H9 (cell line): ENCODE measurements at regions not wholly inside any gene's neighbourhood (a gene's known extent, or its start where the extent isn't known, plus 50 kb on each side); places are given as distances from the start of the nearest gene placed in this dataset.

Source experiments
- DNase-seq: peaks from one replicate; pipeline ENCODE4 v3.0.0-alpha.2; 2017
- H2AFZ ChIP-seq: one replicate; pipeline ENCODE4 v1.6.1; 2013; ENCODE audit warnings: mild to moderate bottlenecking, low read length, control low read depth, moderate library complexity
- H2AK5ac ChIP-seq: 2 replicates; pipeline ENCODE4 v1.6.1; 2013; ENCODE audit warnings: low read length, control low read depth, mixed read lengths; ENCODE audit not compliant: insufficient read length
- H2BK120ac ChIP-seq: one replicate; pipeline ENCODE4 v1.6.1; 2013; ENCODE audit warnings: low read depth, mild to moderate bottlenecking, low read length, control low read depth, inconsistent platforms; ENCODE audit not compliant: poor library complexity, severe bottlenecking
- H2BK12ac ChIP-seq: 2 replicates; pipeline ENCODE4 v1.6.1; 2013; ENCODE audit warnings: low read length, control low read depth, mixed read lengths, low read depth; ENCODE audit not compliant: insufficient read length
- H2BK15ac ChIP-seq: 2 replicates; pipeline ENCODE4 v1.6.1; 2013; ENCODE audit warnings: low read depth, low read length, control low read depth
- H2BK20ac ChIP-seq: one replicate; pipeline ENCODE4 v1.6.1; 2013; ENCODE audit warnings: low read depth, mild to moderate bottlenecking, low read length, control low read depth, inconsistent platforms; ENCODE audit not compliant: poor library complexity, severe bottlenecking
- H2BK5ac ChIP-seq: 2 replicates; pipeline ENCODE4 v1.6.1; 2013; ENCODE audit warnings: low read length, control low read depth, mixed read lengths; ENCODE audit not compliant: insufficient read length
- H3K14ac ChIP-seq: 2 replicates; pipeline ENCODE4 v1.6.1; 2013; ENCODE audit warnings: low read length, control low read depth; ENCODE audit not compliant: insufficient read depth
- H3K18ac ChIP-seq: 2 replicates; pipeline ENCODE4 v1.6.1; 2013; ENCODE audit warnings: low read depth, mild to moderate bottlenecking, mixed read lengths, low read length, control low read depth; ENCODE audit not compliant: insufficient read length
- H3K23ac ChIP-seq: 2 replicates; pipeline ENCODE4 v1.6.1; 2013; ENCODE audit warnings: low read length, control low read depth, mixed read lengths, low read depth; ENCODE audit not compliant: insufficient read length
- H3K23me2 ChIP-seq: 2 replicates; pipeline ENCODE4 v1.6.1; 2013; ENCODE audit warnings: low read depth, mild to moderate bottlenecking, mixed read lengths, low read length, control low read depth; ENCODE audit not compliant: insufficient read length, poor library complexity, severe bottlenecking
- H3K27ac ChIP-seq: 2 replicates; pipeline ENCODE4 v1.5.1; 2013; ENCODE audit warnings: low read length, control low read depth, mixed read lengths, low read depth; ENCODE audit not compliant: insufficient read length
- H3K27me3 ChIP-seq: 2 replicates; pipeline ENCODE4 v1.6.1; 2013; ENCODE audit warnings: low read length, control low read depth, inconsistent platforms; ENCODE audit not compliant: insufficient read depth
- H3K4ac ChIP-seq: 2 replicates; pipeline ENCODE4 v1.6.1; 2013; ENCODE audit warnings: low read depth, mild to moderate bottlenecking, control low read depth, inconsistent platforms, low read length, moderate library complexity
- H3K4me1 ChIP-seq: 2 replicates; pipeline ENCODE4 v1.6.1; 2013; ENCODE audit warnings: low read length, control low read depth, inconsistent platforms; ENCODE audit not compliant: insufficient read depth
- H3K4me2 ChIP-seq: 2 replicates; pipeline ENCODE4 v1.6.1; 2013; ENCODE audit warnings: low read length, control low read depth, mixed read lengths; ENCODE audit not compliant: insufficient read length, insufficient read depth
- H3K56ac ChIP-seq: 2 replicates; pipeline ENCODE4 v1.6.1; 2013; ENCODE audit warnings: low read depth, mild to moderate bottlenecking, mixed read lengths, low read length, control low read depth; ENCODE audit not compliant: insufficient read length
- H3K79me1 ChIP-seq: 2 replicates; pipeline ENCODE4 v1.6.1; 2013; ENCODE audit warnings: low read depth, mild to moderate bottlenecking, moderate library complexity, low read length, control low read depth, inconsistent platforms; ENCODE audit not compliant: insufficient read depth, poor library complexity, severe bottlenecking
- H3K79me2 ChIP-seq: 2 replicates; pipeline ENCODE4 v1.6.1; 2013; ENCODE audit warnings: low read length, control low read depth, inconsistent platforms; ENCODE audit not compliant: insufficient read depth
- H3K9ac ChIP-seq: 2 replicates; pipeline ENCODE4 v1.6.1; 2013; ENCODE audit warnings: low read length, control low read depth, mixed read lengths; ENCODE audit not compliant: insufficient read length; ENCODE audit errors: extremely low read depth
- H3K9me3 ChIP-seq: one replicate; pipeline ENCODE4 v1.6.1; 2013; ENCODE audit warnings: low read depth, low read length, inconsistent platforms; ENCODE audit not compliant: control insufficient read depth
- H3T11ph ChIP-seq: one replicate; pipeline ENCODE4 v1.6.1; 2013; ENCODE audit warnings: mild to moderate bottlenecking, low read length, control low read depth, inconsistent platforms
- H4K20me1 ChIP-seq: one replicate; pipeline ENCODE4 v1.6.1; 2013; ENCODE audit not compliant: control insufficient read depth, insufficient read length, insufficient read depth
- H4K5ac ChIP-seq: 2 replicates; pipeline ENCODE4 v1.6.1; 2013; ENCODE audit warnings: low read depth, mild to moderate bottlenecking, mixed read lengths, low read length, control low read depth; ENCODE audit not compliant: insufficient read length
- H4K8ac ChIP-seq: replicated peaks from 2 replicates; pipeline ENCODE4 v1.6.1; 2013; ENCODE audit warnings: low read length, control low read depth, mixed read lengths, low read depth; ENCODE audit not compliant: insufficient read length
- H4K91ac ChIP-seq: 2 replicates; pipeline ENCODE4 v1.6.1; 2013; ENCODE audit warnings: low read depth, mild to moderate bottlenecking, moderate library complexity, mixed read lengths, low read length, control low read depth; ENCODE audit not compliant: insufficient read length
- H3K27ac Mint-ChIP-seq, 3 experiments: 2 replicates in 2 of 3; 3 replicates in 1 of 3; pipeline ENCODE4 v1.8.0; 2020 to 2021; ENCODE audit warnings: mixed read lengths in 3 of 3, mild to moderate bottlenecking in 1 of 3, moderate library complexity in 1 of 3
- H3K27me3 Mint-ChIP-seq: 2 replicates; pipeline ENCODE4 v1.8.0; 2021; ENCODE audit warnings: low read depth, mild to moderate bottlenecking, moderate library complexity, mixed read lengths
- H3K36me3 Mint-ChIP-seq, 3 experiments: 2 replicates in 2 of 3; 3 replicates in 1 of 3; pipeline ENCODE4 v1.8.0; 2020 to 2021; ENCODE audit warnings: low read depth in 3 of 3, mixed read lengths in 3 of 3; ENCODE audit not compliant: insufficient read depth in 1 of 3
- H3K4me1 Mint-ChIP-seq, 2 experiments: 2 replicates each; pipeline ENCODE4 v1.8.0; 2020; ENCODE audit warnings: mixed read lengths in 2 of 2
- H3K4me3 Mint-ChIP-seq, 2 experiments: 2 replicates in 1 of 2; 3 replicates in 1 of 2; pipeline ENCODE4 v1.8.0; 2020 to 2021; ENCODE audit warnings: mild to moderate bottlenecking in 2 of 2, mixed read lengths in 2 of 2, moderate library complexity in 1 of 2
- H3K9me3 Mint-ChIP-seq, 2 experiments: 2 replicates in 1 of 2; 3 replicates in 1 of 2; pipeline ENCODE4 v1.8.0; 2020; ENCODE audit warnings: mild to moderate bottlenecking in 2 of 2, mixed read lengths in 2 of 2, moderate library complexity in 1 of 2
- CTCF ChIP-seq: fragments of 200-600 bp; sonication (generic); conservative IDR thresholded peaks from 3 replicates; pipeline ENCODE4 v1.8.0; 2021; ENCODE audit warnings: antibody characterized with exemption, mild to moderate bottlenecking
- WGBS: extraction: QIAGEN DNeasy Blood & Tissue Kit; methylation state at CpG from one replicate; pipeline ENCODE4 v1.1.7; 2013; ENCODE audit warnings: missing lambda C conversion rate, low lambda C conversion rate, mixed read lengths; ENCODE audit not compliant: insufficient read length; ENCODE audit errors: extremely low coverage; 5-methylcytosine and 5-hydroxymethylcytosine counted together

GRCh38 chr12:78330131-78330530 is 499.4 kb downstream of the NAV3 start:
- H3K9ac ChIP-seq = no peak overlapping the region
- no peak overlapping the region for H4K5ac ChIP-seq
- H3K4me1 Mint-ChIP-seq = peaks cover 0 to 3% of the 10 kb centered on the region in 2 experiments; a peak in 2 of 4 replicates
- no peak overlapping the region for H3K27ac ChIP-seq
- no peaks in the 10 kb centered on the region for H3K27me3 Mint-ChIP-seq
- H3K36me3 Mint-ChIP-seq = no peaks in the 10 kb centered on the region
- no peak overlapping the region for H2AK5ac ChIP-seq
- no peak overlapping the region; a peak in 1 of 7 replicates for H3K27ac Mint-ChIP-seq
- no peak overlapping the region for H4K91ac ChIP-seq
- no peak overlapping the region for H2BK120ac ChIP-seq
- H3K4me1 ChIP-seq = no peaks in the 10 kb centered on the region; the same call in 1 of the 2 replicates
- H3K4me2 ChIP-seq = no peak overlapping the region
- no peak overlapping the region for H4K8ac ChIP-seq
- no peak overlapping the region for H2AFZ ChIP-seq
- H2BK20ac ChIP-seq = no peak overlapping the region
- DNase-seq = no peak
- no peaks in the 10 kb centered on the region for H3K79me2 ChIP-seq
- H2BK12ac ChIP-seq = no peak overlapping the region
- H3K4me3 Mint-ChIP-seq = no peak overlapping the region
- H3K9me3 ChIP-seq = no peaks in the 10 kb centered on the region
- H4K20me1 ChIP-seq = no peaks in the 10 kb centered on the region
- H3K27me3 ChIP-seq = no peaks in the 10 kb centered on the region
- no CpG with 5 or more reads among the region's 1 CpG for WGBS
- H3K14ac ChIP-seq = no peak overlapping the region
- no peak for TF ChIP-seq CTCF
- H2BK5ac ChIP-seq = no peak overlapping the region
- H3K23ac ChIP-seq = no peak overlapping the region
- H3K23me2 ChIP-seq = no peaks in the 10 kb centered on the region
- H3K18ac ChIP-seq = no peak overlapping the region
- H3K9me3 Mint-ChIP-seq = no peaks in the 10 kb centered on the region
- H2BK15ac ChIP-seq = no peak overlapping the region
- no peak overlapping the region for H3T11ph ChIP-seq
- no peak overlapping the region for H3K4ac ChIP-seq
- H3K56ac ChIP-seq = no peak overlapping the region
- no peaks in the 10 kb centered on the region for H3K79me1 ChIP-seq
